NCI-H146 treated with DMSO at 0.1 percent for 48 hours (cell line): ENCODE measurements at regions not wholly inside any gene's neighbourhood (a gene's known extent, or its start where the extent isn't known, plus 50 kb on each side); places are given as distances from the start of the nearest gene placed in this dataset.
"Not testable (repeated sequence)": the region's sequence is repeated elsewhere in the genome, so short reads cannot be mapped to it uniquely, and the experiment has no call there.

Source experiments
- DNase-seq: peaks from one replicate; lab custom pipeline; 2025; ENCODE audit not compliant: unreplicated experiment; lab: John Stamatoyannopoulos, UW

DNA sequence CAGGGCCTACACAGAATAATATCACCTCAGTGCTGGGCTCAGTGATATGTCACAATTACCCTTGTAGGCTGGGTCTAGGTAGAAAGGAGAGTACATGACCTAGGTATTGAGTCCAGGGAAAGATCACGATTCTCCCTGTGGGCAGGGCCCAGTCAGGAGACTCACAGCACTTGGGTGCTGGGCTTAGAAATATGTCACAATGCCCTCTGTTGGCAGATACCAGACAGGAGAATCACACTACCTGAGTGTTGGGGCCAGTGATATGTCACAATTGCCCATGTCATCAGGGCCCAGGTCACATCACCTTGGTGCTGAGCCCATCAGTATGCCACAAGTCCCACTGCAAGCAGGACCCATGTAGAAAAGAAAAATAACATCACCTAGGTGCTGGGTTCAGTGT is 2105.5 kb downstream of the TP53TG3F start:
- no peak for DNase-seq

DNA sequence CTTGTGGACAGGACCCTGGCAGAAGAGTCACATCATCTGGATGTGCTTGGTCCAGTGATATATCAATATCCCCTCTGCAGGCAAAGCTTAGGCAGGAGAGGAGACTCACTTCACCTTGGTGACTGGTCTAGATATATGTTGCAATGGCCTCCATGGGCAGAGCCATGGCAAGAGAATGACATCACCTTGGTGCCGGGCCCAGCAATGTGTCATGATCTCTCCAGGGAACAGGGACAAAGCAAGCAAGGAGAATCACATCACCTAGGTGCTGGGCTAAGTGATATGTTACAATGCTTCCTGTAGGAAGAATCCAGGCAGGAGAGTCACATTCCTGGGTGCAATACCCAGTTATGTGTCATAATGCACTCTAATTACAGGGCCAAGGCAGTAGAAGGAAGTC is 2106.2 kb downstream of the TP53TG3F start:
- no peak for DNase-seq

DNA sequence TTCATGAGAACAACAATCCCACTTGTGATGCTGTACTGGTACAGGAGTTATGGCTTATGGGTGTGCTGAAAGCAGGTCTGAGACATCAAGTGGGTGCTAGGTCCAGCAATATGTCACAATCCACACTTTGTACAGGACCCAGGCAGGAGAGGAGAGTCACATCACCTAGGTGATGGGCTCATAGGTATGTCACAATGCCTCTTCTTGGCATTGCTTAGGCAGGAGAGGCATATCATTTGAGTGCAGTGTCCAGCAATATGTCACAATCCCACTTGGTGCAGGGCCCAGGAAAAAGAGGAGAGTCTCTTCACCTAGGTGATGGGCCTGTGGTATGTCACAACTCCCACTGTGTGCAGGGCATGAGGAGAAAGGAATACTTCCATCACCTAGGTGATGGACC is 2110.0 kb downstream of the TP53TG3F start:
- DNase-seq, result no peak

DNA sequence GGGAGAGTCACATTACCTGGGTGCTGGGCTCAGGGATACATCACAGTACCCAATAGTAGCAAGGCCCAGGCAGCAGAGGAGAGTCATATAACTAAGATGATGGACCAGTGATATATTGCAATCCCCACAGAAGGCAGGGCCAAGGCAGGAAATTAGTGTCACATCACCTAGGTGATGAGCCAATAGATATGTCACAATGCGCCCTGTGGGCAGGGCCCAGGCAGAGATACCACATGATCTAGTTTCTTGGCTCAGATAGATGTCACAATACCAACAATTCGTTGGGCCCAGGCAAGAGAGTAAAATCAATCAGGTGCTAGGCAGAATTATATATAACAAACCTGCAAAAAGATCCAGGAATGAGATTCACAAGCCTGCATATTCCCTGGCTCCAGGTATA is 2111.5 kb downstream of the TP53TG3F start:
- no peak for DNase-seq

DNA sequence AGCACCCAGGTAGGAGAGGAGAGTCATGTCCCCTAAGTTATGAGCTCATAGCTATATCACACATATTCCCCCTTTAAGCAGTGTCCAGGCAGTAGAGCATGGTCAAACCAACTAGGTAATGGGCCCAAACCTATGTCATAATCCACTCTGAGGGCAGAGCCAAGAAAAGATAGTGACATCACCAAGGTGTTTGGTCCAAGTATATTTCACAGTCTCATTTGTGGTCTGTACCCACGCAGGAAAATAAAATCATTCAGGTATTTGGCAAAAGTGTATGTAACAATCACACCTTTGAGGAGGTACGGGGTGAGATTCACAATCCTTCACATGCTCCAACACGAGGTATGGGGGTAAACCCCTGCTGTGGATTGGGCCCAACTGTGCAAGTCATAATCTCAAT is 2112.8 kb downstream of the TP53TG3F start:
- DNase-seq, result no peak

DNA sequence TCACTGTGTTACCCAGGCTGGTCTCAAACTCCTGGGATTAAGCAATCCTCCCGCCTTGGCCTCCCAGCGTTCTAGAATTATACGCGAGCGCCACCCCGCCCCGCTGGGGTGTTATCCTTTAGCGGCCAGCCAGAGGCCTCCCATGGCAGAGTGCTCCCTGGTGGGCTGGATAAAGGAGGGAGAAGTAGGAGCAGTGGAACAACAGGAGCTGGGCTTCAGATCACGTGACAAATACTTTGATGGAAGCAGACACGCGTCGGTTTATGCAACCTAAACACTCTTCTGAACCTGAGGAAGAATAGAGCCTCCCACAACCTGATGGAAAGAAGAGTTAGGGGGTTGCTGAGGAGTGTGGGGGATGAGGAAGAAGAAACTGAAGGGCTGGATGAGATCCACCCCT is 2114.0 kb downstream of the TP53TG3F start:
- DNase-seq, result no peak

DNA sequence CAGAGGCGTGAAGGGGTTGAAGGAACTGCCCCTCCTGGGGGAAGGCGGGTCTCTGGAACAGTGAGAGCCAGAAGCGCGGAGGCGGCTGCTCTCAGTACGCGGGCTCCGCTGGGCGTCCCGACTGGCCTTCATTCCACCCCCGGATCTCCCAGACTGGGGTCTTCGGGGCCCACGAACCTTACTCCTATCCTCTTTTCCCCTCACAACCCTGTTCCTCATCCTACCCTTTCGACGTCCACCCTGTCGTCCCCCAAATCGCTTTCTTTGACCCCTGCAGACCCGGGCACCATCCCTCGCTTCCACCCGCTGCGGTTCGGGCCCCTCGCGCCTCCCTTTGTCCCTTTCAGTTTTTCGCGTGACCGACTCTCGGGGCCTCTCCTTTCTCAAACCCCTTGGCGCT is 2114.6 kb downstream of the TP53TG3F start:
- no peak for DNase-seq

DNA sequence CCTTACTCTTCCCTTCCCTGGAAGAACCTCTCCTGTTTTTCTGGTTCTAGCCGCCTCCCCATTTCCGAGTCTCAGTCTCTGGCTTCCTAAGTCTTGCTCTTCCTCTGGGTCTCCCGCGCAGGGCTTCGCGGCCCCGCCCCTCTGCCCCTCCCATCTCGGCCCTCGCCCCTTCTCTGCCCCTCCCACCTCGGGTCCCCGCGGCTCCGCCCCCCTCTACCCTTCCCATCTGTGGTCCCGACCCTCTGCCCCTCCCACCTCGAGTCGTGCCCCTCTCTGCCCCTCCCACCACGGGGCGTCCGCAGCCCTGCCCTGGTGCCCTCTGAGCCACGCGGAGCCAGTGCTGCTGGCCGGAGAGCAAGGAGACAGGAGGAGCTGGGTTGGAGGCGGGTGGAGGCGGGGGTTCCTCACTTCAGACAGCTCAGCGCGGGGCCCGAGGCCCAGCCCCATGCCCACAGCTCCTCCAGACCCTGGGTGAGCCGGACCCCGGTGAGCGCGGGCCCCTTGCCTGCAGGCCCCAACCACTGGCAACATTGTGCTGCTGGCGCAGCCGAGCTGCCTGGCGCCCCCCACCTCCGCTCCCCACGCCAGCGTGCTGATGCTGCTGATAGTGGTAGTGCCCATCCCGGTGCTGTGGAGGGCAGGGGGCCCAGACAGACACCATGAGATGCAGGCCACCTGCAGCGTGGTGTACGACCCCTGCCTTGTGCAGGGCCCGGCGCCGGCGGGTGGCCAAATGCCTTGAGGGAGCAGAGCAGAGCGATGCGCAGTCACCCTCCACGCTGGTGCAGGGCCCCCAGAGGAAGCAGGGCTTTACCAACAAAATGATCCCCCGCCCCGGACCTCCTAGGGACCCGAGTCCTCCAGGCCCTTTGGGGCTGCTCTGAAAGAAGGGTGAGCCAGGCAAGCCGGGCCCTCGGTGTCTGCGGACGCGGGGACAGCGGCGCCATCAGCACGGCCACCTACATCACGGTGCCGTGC is 2115.3 kb downstream of the TP53TG3F start:
- no peak for DNase-seq

DNA sequence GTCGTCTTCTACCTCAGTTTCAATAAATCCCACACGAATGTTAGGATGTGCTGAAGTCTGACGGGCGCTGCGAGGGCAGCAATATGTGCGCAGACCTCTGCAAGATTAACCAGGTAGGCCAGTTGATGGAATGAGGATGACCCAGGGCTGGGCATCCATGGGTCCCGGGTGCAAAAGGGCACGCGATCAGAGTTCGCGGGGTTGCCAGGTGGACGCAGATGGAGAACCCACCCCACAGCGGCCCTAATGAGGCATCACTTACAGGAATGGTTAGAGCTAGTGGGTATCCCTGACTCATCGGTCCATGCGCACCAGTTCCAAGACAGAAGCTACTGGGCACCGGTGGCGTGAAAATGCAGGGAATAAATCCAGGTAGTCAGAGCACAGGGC is 2116.0 kb downstream of the TP53TG3F start:
- DNase-seq, result no peak

DNA sequence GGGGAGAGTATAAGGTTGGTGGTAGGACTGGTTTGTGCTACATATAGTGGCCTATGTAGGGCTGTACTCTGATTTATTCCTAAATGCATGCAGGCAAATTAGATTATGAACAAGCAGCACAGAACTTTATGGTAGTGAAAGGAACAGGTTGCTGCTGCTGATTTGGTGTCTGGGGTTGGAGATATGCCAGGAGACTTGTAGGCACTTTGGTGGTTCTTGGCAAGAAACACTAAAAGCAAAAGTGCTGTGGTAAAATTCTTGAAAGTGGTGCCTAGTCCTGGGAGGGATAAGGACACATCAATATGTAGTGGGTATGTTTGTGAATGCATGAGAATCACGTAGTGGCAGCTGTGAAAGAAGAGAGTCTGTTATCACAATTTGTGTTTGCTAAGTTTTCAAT is 2126.0 kb downstream of the TP53TG3F start:
- DNase-seq, result no peak

DNA sequence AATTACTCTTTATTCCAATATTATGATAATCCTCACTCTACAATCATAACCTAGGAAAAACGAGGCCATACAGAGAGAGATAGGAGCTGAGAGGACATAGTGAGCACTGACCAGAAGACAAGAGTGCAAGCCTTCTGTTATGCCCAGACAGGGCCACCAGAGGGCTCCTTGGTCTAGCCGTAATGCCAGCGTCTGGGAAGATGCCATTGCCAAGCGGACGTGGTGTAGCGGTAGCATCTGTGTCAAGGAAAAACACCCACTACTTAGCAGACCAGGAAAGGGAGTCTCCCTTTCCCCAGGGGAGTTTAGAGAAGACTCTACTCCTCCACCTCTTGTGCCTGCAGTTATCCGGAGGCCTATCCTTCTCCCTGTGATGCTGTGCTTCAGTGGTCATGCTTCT is 2131.5 kb downstream of the TP53TG3F start:
- not testable (repeated sequence) for DNase-seq

DNA sequence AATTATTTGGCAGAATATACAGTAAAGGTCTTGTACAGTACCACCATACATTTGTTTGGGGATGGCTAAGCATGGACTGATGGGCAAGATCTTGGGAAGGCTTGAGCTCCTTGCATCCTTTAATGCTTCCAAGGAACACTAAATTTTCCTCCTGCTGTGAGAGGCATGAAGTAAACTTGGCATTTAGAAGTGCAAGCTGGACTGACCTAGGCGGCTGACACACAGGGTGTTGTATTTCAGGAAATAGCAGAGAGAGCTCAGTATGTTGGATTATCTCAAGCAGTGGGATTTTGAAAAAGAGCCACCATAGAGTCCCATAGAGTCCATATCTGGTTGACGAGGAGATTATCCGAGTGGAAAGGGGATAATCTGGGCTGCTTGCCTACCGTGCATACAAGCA is 2137.1 kb downstream of the TP53TG3F start:
- no peak for DNase-seq

DNA sequence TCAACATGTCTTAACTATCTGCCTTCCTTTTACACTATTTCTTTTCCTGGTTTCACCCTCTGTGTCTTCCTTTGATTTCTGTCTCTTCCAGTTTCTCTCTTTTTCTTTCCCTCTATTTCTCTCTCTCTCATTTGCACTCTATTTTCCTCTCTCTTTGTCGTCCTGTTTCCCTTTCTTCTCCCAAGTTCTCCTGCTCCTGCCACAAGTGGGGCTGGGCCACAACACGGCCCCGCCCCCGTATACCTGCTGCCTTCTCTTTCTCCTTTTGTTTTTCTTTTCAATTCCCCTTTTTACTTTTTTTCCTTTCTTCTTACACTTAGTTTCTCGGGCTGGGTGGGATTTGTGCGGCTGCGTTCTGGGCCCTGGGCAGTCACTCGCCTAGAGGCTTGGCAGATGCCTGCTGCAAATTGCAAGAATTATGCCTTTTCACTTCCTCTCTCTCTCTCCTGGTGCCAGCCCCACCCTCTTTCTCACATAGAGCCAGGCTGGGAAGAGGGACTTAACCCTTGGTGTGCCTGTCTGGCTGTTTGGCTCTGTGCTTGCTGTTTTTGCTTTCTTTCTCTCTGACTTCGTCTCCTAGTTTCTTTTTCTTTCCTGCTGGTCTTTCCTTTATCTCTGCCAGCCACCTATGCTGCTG is 2139.4 kb downstream of the TP53TG3F start:
- no peak for DNase-seq

DNA sequence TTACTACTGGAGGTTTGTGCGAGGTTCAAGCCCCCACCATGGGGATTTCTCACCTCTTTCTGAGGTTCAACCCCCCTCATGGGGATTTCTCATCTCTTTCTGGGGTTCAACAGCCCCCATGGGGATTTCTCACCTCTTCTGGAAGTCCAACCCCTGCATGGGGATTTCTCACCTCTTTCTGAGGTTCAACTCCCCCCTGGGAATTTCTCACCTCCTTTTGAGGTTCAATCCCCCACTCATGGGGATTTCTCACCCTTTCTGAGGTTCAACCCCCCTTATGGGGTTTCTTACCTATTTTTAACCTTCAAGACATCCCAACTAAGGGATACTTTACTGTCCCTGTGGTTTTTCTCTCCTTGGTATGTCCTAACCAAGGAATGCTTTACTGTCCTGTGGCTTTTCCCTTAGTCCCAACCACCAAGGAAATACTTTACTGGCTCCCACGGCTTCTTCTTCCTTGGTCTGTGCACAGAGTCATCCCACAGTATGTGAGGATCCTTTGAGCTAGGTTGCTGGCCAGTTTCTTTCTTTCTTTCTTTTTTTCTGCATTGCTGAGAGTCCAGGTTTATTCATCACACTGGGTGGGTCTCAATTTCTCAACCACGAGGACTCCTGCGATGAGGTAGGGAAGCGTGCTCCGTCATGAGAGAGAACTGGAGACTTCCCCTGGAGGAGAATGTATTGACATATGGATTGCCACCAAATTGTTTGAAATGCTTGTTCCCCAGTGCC is 2140.2 kb downstream of the TP53TG3F start:
- no peak for DNase-seq

DNA sequence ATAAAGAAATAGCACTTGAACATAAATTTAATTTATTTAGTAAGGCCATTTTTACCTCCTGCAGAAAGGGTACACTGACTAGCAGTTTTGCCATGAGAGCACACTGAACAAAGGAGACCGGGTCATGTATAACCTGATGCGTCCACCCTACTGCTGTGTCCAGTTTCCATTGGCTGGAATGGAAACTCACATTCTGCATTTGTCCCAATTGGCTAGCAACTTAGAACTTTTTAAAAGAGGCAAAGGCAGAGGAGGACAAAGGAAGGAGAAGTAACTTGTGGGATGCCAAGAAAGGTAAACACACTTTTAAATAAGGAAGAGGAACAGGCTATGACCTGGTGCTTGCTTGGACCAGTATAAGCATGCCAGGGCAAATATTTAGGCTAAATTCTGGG is 2140.7 kb downstream of the TP53TG3F start:
- DNase-seq, result not testable (repeated sequence)

DNA sequence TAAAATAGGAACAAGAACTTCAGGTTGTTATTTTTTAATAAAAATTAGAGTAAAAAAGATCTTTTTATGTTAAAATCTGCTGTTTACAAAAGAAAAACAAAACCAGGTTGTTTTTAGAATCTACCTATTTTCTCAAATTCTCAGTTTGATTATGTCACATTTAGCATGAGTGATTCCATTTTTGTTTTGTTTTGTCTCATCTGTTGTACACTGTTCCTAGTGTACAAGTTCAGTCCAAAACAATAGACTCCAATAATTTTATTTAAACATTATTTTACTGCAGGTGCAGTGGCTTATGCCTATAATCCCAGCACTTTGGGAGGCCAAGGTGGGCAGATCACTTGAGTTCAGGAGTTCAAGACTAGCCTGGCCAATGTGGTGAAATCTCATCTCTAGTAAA is 2142.7 kb downstream of the TP53TG3F start:
- DNase-seq, result no peak

DNA sequence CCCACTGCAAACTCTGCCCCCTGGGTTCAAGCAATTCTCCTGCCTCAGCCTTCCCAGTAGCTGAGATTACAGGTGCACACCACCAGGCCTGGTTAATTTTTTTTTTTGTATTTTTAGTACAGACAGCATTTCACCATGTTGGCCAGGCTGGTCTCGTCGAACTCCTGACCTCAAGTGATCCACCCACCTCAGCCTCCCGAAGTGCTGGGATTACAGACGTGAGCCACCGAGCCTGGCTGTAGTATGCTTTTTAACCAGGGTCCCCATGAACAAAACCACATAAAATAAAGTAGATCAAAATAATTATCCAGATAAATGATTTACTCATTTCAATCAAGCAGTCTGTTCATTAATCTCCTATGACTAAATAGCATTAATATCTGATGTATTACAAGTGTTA is 2144.0 kb downstream of the TP53TG3F start:
- not testable (repeated sequence) for DNase-seq

DNA sequence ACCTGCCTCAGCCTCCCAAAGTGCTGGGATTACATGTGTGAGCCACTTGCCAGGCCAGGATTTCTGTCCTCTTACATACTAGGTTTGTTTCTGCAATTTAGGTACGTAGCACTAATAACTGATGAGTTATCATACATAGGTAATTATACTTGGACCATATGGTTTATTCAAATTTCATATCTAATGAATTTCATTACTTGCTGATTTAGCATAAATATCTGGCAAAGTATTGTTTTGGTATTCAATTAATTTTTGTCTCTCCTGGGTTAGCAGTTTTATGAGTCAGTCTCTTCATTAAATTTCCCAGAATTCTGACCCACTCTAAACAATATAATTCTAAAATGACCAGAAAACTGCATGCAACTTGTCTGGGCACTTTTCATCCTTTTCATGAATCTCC is 2146.5 kb downstream of the TP53TG3F start:
- no peak for DNase-seq

DNA sequence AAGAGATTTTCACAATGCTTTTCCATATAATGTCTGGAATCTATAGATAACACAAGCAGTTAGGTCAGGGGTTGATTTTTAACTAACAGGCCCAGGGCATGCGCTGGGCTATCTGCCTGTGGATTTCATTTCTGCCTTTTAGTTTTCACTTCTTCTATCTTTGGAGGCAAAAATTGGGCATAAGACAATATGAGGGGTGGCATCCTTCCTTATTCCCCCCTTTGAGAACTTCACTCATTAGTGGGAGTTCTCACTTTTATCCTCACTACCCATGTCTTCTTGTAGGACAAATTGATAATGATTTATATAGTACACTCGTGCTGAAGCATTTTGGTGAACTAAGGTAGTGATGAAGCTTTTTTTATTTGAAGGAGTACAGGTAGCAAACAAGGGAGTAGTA is 2155.5 kb downstream of the TP53TG3F start:
- not testable (repeated sequence) for DNase-seq

DNA sequence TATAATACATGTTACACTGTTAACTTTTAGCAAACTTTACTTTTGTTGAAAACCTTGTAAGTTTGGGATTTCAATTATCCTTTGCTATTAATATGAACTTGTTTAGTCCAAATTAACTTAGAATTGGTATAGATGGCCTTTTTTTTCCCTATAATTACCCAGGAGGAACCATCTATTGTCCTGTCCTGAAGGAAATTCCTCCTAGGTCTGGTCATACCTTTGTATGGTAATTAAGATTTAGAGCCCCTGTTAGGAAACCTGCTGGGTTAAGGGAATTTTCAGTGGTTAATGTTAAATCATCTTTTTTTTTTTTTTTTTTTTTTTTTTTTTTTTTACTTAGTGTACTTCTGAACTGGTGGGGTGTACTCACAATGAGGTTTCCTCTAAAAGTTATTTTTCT is 2159.8 kb downstream of the TP53TG3F start:
- DNase-seq, result not testable (repeated sequence)

DNA sequence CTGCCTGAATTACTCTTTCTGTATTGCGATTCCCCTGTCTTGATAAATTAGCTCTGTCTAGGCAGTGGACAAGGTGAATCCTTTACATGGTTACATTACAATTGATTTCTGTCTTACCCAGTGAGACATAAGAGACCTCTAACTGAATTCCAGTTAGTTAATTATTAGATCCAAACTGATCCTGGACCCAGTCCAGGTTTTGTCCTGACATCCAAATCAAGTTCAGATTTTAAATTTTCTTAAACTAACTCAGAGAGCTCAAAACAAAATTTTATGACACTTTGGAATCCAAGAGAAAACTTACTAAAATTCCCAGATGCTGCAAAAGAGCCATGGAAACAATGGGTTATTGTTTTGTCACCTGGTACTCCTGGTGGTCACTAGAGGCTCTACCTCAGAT is 2166.6 kb downstream of the TP53TG3F start:
- DNase-seq, result no peak

DNA sequence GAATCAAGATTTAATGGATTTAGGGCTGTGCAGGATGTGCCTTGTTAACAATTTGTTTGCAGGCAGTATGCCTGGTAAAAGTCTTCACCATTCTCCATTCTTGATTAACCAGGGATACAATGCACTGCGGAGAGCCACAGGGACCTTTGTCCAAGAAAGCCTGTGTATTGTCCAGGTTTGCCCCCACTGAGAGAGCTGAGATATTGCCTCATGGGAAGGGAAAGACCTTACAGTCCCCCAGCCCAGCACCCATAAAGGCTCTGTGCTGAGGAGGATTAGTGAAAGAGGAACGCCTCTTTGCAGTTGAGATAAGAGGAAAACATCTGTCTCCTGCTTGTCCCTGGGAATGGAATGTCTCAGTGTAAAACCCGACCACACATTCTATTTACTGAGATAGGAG is 2169.6 kb downstream of the TP53TG3F start:
- DNase-seq, result no peak
